ENCODE measurements at regions not wholly inside any gene's neighbourhood (a gene's known extent, or its start where the extent isn't known, plus 50 kb on each side); places are given as distances from the start of the nearest gene placed in this dataset.
A peak's percentile ranks its signal among the peaks of the same experiment; 100 is the strongest.
"Not testable (repeated sequence)": the region's sequence is repeated elsewhere in the genome, so short reads cannot be mapped to it uniquely, and the experiment has no call there.

- DNase-seq (ENCODE audit: low read depth) = no peak
Observed at GRCh38 chr13:82597747-82598146, 1284.5 kb downstream of the SLITRK1 start.

GRCh38 chr13:82593239-82593638 is 1289.0 kb downstream of the SLITRK1 start:
- no peak for DNase-seq (ENCODE audit: low read depth)

GRCh38 chr13:82571653-82572052 is 1310.6 kb downstream of the SLITRK1 start:
- DNase-seq (ENCODE audit: low read depth) = peak; percentile 46

- no peak for DNase-seq (ENCODE audit: low read depth)
Observed at GRCh38 chr13:82569581-82569980, 1312.7 kb downstream of the SLITRK1 start.

GRCh38 chr13:82566864-82567263 is 1315.4 kb downstream of the SLITRK1 start:
- DNase-seq (ENCODE audit: low read depth) = no peak

GRCh38 chr13:82565201-82565600 is 1317.1 kb downstream of the SLITRK1 start:
- DNase-seq (ENCODE audit: low read depth) = no peak

GRCh38 chr13:82560889-82561288 is 1321.4 kb downstream of the SLITRK1 start:
- DNase-seq (ENCODE audit: low read depth) = no peak

- DNase-seq (ENCODE audit: low read depth) = no peak
Observed at GRCh38 chr13:82522872-82523271, 1359.4 kb downstream of the SLITRK1 start.

- DNase-seq (ENCODE audit: low read depth) = no peak
Observed at GRCh38 chr13:82506805-82507414, 1375.4 kb downstream of the SLITRK1 start.

GRCh38 chr13:82501834-82502233 is 1380.4 kb downstream of the SLITRK1 start:
- no peak for DNase-seq (ENCODE audit: low read depth)

GRCh38 chr13:82480415-82480814 is 1401.9 kb downstream of the SLITRK1 start:
- peak; percentile 59 for DNase-seq (ENCODE audit: low read depth)

GRCh38 chr13:82477436-82477835 is 1404.8 kb downstream of the SLITRK1 start:
- DNase-seq (ENCODE audit: low read depth) = no peak

GRCh38 chr13:82467626-82468025 is 1414.6 kb downstream of the SLITRK1 start:
- DNase-seq (ENCODE audit: low read depth) = no peak

- not testable (repeated sequence) for DNase-seq (ENCODE audit: low read depth)
Observed at GRCh38 chr13:82459575-82459974, 1422.7 kb downstream of the SLITRK1 start.

GRCh38 chr13:82458169-82458568 is 1424.1 kb downstream of the SLITRK1 start:
- DNase-seq (ENCODE audit: low read depth) = no peak

- not testable (repeated sequence) for DNase-seq (ENCODE audit: low read depth)
Observed at GRCh38 chr13:82457548-82457947, 1424.7 kb downstream of the SLITRK1 start.

GRCh38 chr13:82447416-82448077 is 1434.7 kb downstream of the SLITRK1 start:
- no peak for DNase-seq (ENCODE audit: low read depth)

GRCh38 chr13:82439159-82439904 is 1442.9 kb downstream of the SLITRK1 start:
- DNase-seq (ENCODE audit: low read depth) = no peak

GRCh38 chr13:82438320-82438719 is 1444.0 kb downstream of the SLITRK1 start:
- DNase-seq (ENCODE audit: low read depth) = no peak

- DNase-seq (ENCODE audit: low read depth) = no peak
Observed at GRCh38 chr13:82436099-82436585, 1446.1 kb downstream of the SLITRK1 start.

GRCh38 chr13:82432949-82433348 is 1449.3 kb downstream of the SLITRK1 start:
- DNase-seq (ENCODE audit: low read depth) = no peak

GRCh38 chr13:82412749-82413148 is 1469.5 kb downstream of the SLITRK1 start:
- DNase-seq (ENCODE audit: low read depth) = no peak

GRCh38 chr13:82407321-82407720 is 1475.0 kb downstream of the SLITRK1 start:
- peak; percentile 70 for DNase-seq (ENCODE audit: low read depth)

Measured in ELR (cell line).